Transverse colon (tissue), 4 donors: ENCODE measurements at regions not wholly inside any gene's neighbourhood (a gene's known extent, or its start where the extent isn't known, plus 50 kb on each side); places are given as distances from the start of the nearest gene placed in this dataset.

ENCODE experiments used
- CTCF ChIP-seq, 5 experiments: fragments of 200-600 bp in 3 of 5; fragments of 450-650 bp in 2 of 5; sonication (generic) in 3 of 5; IDR thresholded peaks; 1 replicate in 2 of 5; 2 replicates in 3 of 5; pipeline ENCODE4 v1.5.1; 2016 to 2017; ENCODE audit warnings: antibody characterized with exemption in 5 of 5, inconsistent platforms in 3 of 5, mild to moderate bottlenecking in 2 of 5, moderate library complexity in 1 of 5
- EP300 ChIP-seq: sonication (generic); formaldehyde crosslinking; IDR thresholded peaks from one replicate; pipeline ENCODE4 v1.6.1; 2017; ENCODE audit warnings: antibody characterized with exemption, low read depth
- POLR2A ChIP-seq: fragments of 450-650 bp; IDR thresholded peaks from one replicate; pipeline ENCODE4 v1.6.1; 2016; ENCODE audit warnings: antibody characterized with exemption, mild to moderate bottlenecking, moderate library complexity
- POLR2AphosphoS5 ChIP-seq, 3 donors: sonication (generic); formaldehyde crosslinking; IDR thresholded peaks; one replicate each; pipeline ENCODE4 v1.6.1; 2016; ENCODE audit warnings: antibody characterized with exemption in 3 of 3

DNA sequence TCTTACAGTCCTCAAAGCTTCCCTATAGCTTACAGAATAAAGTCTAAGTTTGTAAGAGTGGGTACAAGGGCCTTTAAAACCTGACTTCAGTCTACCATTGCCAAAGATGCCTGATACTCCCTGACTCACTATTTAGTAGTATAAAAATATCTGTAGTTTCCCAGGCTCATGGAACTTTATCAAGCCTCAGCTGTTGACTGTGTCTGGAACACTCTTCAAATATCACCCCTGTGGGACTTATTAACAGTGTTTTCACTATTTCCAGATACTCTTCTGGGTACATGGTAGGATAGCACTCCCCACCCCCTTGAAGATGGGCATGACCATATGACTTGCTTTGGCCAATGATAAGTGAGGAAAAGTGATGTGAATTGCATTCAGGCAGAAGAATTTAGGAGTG, 105.3 kb upstream of the TENT5A start:
- no peak for TF ChIP-seq CTCF (IDR thresholded peaks at IDR 0.05)
- TF ChIP-seq POLR2A: no peak
- no peak for TF ChIP-seq EP300
- TF ChIP-seq POLR2AphosphoS5 (IDR thresholded peaks at IDR 0.05): no peak
